Hepatocyte (in vitro differentiated cells): ENCODE measurements at regions not wholly inside any gene's neighbourhood (a gene's known extent, or its start where the extent isn't known, plus 50 kb on each side); places are given as distances from the start of the nearest gene placed in this dataset.

ENCODE experiments used
- CTCF ChIP-seq: fragments of 200-600 bp; sonication (generic); IDR thresholded peaks from 2 replicates; pipeline ENCODE4 v1.5.1; 2016; ENCODE audit warnings: antibody characterized with exemption, mild to moderate bottlenecking; ENCODE audit not compliant: poor library complexity
- EZH2 ChIP-seq: fragments of 200-600 bp; sonication (generic); IDR thresholded peaks from 2 replicates; pipeline ENCODE4 v1.6.1; 2016; ENCODE audit warnings: antibody characterized with exemption, mild to moderate bottlenecking, borderline replicate concordance

GRCh38 chr4:189505380-189505779 lies 435.3 kb upstream of the FRG1 start:
- no peak for TF ChIP-seq CTCF
- no peak for TF ChIP-seq EZH2
